ACC112 (cell line): ENCODE measurements at regions not wholly inside any gene's neighbourhood (a gene's known extent, or its start where the extent isn't known, plus 50 kb on each side); places are given as distances from the start of the nearest gene placed in this dataset.

Experiments
- H2AFZ ChIP-seq: fragments of 200-600 bp; sonication (generic); one replicate; pipeline ENCODE4 v1.6.0; 2017; ENCODE audit warnings: antibody characterized with exemption, low read length; ENCODE audit not compliant: unreplicated experiment
- H3K27ac ChIP-seq: fragments of 200-600 bp; sonication (generic); 2 replicates; pipeline ENCODE4 v1.5.1; 2014; ENCODE audit warnings: low read depth, mild to moderate bottlenecking, antibody characterized with exemption, low read length, moderate library complexity
- H3K27me3 ChIP-seq: fragments of 200-600 bp; sonication (generic); 2 replicates; pipeline ENCODE4 v1.6.1; 2014; ENCODE audit warnings: mild to moderate bottlenecking, antibody characterized with exemption, low read length, moderate library complexity, mixed read lengths; ENCODE audit not compliant: insufficient read depth
- H3K36me3 ChIP-seq: fragments of 200-600 bp; sonication (generic); 2 replicates; pipeline ENCODE4 v1.6.1; 2016; ENCODE audit warnings: mild to moderate bottlenecking, antibody characterized with exemption, low read length, moderate library complexity, mixed read lengths; ENCODE audit not compliant: insufficient read depth
- H3K4me1 ChIP-seq: fragments of 200-600 bp; sonication (generic); one replicate; pipeline ENCODE4 v1.6.1; 2016; ENCODE audit warnings: low read length, mixed read lengths; ENCODE audit not compliant: insufficient read depth, unreplicated experiment, control insufficient read depth
- H3K4me3 ChIP-seq: fragments of 200-600 bp; sonication (generic); 2 replicates; pipeline ENCODE4 v1.5.1; 2014; ENCODE audit warnings: mild to moderate bottlenecking, low read depth, low read length
- H3K79me2 ChIP-seq: fragments of 200-600 bp; sonication (generic); one replicate; pipeline ENCODE4 v1.6.0; 2016; ENCODE audit warnings: low read length; ENCODE audit not compliant: control insufficient read depth, unreplicated experiment, insufficient read depth

DNA sequence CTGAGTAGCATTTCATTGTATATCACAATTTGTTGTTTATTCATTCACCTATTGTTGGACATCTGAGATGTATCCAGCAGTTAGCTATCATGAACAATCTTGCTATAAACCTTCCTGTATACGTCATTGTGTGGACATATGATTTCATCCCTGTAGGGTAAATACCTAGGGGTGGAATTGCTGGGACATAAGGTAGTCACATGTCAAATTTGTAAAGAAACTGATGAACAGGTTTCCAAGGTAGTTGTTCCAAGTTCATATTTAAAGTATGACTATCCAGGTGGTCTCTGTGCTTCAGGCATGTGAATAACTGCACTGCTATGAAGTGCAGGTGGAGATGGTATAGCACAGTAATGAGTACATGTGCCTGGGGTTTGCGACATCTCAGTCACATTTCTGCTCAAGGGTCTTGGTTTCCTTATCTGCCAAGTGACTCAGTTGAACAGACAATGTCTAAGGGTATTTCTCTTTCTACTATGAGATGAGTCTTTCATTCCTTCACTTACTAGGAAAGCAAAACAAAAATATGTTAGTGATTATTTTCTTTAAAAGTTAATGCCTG is 229.0 kb upstream of the HES1 start:
- H3K36me3 ChIP-seq = no peaks in the 10 kb centered on the region
- H3K4me1 ChIP-seq = no peaks in the 10 kb centered on the region
- H3K79me2 ChIP-seq = no peaks in the 10 kb centered on the region
- no peak overlapping the region for H3K27ac ChIP-seq
- peaks cover 53% of the 10 kb centered on the region for H3K27me3 ChIP-seq
- no peak overlapping the region for H3K4me3 ChIP-seq
- H2AFZ ChIP-seq = no peak overlapping the region

DNA sequence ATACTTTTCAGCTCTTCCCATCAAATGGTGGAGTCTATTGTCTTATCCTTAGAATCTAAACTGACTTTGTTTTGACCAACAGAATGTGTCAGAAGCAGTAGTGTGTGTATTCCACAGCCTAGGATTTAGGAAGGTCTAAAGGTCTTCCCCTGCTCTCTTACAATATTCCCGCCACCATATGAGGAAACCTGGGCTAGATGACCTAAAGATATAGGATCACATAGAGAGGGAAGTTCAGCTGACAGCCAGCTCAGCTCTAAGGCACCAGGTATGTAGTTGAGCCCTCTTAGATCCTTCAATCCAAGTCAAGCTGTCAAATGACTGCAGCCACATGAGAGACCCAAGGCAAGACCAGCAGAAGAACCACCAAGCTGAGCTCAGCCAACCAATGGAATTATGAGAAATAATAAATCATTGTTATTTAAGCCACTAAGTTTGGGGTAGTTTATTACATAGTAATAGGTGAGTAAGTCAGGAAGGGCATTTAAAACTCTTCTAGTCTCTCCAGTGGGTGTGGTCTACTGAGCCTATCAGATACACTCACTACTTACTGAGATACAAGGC is 227.7 kb upstream of the HES1 start:
- H3K79me2 ChIP-seq = no peaks in the 10 kb centered on the region
- H3K4me3 ChIP-seq = no peak overlapping the region
- no peaks in the 10 kb centered on the region for H3K4me1 ChIP-seq

GRCh38 chr3:193909387-193909786 is 226.6 kb upstream of the HES1 start:
- H3K4me3 ChIP-seq = no peak overlapping the region
- H3K79me2 ChIP-seq = no peaks in the 10 kb centered on the region
- peaks cover 40% of the 10 kb centered on the region for H3K27me3 ChIP-seq
- no peaks in the 10 kb centered on the region for H3K36me3 ChIP-seq
- no peak overlapping the region for H3K27ac ChIP-seq
- no peak overlapping the region for H2AFZ ChIP-seq
- no peaks in the 10 kb centered on the region for H3K4me1 ChIP-seq

More for the DNA sequence above, 227.7 kb upstream of the HES1 start:
- Histone ChIP-seq H3K36me3 (no peaks in the 10 kb centered on the region), H3K27me3 (peaks cover 39% of the 10 kb centered on the region), H3K27ac (no peak overlapping the region), H2AFZ (no peak overlapping the region)

GRCh38 chr3:193910310-193910709 is 225.6 kb upstream of the HES1 start:
- Histone ChIP-seq H2AFZ (no peak overlapping the region), H3K36me3 (no peaks in the 10 kb centered on the region), H3K4me1 (no peaks in the 10 kb centered on the region), H3K4me3 (no peak overlapping the region), H3K27me3 (peaks cover 46% of the 10 kb centered on the region), H3K27ac (no peak overlapping the region), H3K79me2 (no peaks in the 10 kb centered on the region)

GRCh38 chr3:193910886-193911738 is 224.8 kb upstream of the HES1 start:
- Histone ChIP-seq H3K4me3 (no peak overlapping the region), H3K79me2 (no peaks in the 10 kb centered on the region), H3K36me3 (no peaks in the 10 kb centered on the region), H2AFZ (no peak overlapping the region), H3K4me1 (no peaks in the 10 kb centered on the region), H3K27me3 (peaks cover 52% of the 10 kb centered on the region), H3K27ac (no peak overlapping the region)

DNA sequence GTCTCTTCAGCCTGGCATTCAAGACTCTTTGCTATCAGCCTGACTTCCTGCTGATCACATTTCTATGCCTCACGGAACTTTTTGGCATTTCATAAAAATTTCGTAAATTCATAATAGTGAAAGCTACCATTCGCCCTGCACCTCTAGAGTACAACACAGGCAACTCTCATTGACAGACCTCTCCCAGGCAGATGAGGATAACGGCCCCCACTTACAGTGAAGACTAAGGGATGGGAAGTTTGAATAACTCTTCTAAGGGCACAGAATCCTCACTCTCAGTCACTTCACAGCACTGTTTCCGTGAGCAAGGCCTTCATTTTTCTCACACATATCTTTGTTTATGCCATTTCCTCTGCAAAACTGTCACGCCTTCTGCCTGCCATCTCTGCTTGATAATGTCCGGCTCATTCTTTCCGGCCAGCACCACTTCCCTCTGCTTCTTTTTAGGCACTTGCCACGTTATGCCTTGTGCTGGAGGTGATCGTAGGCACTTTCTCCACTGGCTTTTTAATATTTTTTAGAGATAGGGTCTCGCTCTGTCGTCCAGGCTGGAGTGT is 224.1 kb upstream of the HES1 start:
- Histone ChIP-seq H3K27ac (no peak overlapping the region), H3K79me2 (no peaks in the 10 kb centered on the region), H2AFZ (no peak overlapping the region), H3K36me3 (no peaks in the 10 kb centered on the region), H3K27me3 (peaks cover 47% of the 10 kb centered on the region), H3K4me1 (no peaks in the 10 kb centered on the region), H3K4me3 (no peak overlapping the region)

DNA sequence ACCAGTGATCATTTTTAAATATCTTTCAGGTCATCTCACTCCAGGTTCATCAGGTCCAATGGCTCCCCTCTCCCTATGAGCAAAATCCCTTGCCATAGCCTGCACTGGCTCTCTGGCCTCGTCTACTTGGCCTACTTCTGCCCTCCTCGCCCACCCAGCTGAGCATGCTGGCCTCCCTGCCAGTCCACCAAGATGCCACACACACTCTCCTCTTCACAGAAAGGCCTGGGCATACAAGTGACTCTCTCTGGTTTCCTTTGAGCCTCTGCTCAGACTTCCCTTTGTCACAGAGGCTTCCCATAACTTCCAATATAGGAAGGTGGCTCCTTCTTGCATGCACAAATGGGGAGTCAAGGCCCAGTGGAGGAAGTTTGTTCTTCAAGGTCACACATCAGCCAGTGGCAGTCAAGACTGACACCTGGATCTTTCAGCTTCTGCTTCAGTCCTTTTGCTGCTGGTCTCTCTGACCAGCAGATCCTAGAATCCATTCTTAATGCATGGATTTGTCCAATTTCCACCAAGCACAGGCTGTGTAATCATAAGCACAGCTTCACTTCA is 223.2 kb upstream of the HES1 start:
- Histone ChIP-seq H3K79me2 (no peaks in the 10 kb centered on the region), H3K4me3 (no peak overlapping the region), H3K36me3 (no peaks in the 10 kb centered on the region), H3K27me3 (peaks cover 43% of the 10 kb centered on the region), H2AFZ (no peak overlapping the region), H3K27ac (no peak overlapping the region), H3K4me1 (no peaks in the 10 kb centered on the region)

DNA sequence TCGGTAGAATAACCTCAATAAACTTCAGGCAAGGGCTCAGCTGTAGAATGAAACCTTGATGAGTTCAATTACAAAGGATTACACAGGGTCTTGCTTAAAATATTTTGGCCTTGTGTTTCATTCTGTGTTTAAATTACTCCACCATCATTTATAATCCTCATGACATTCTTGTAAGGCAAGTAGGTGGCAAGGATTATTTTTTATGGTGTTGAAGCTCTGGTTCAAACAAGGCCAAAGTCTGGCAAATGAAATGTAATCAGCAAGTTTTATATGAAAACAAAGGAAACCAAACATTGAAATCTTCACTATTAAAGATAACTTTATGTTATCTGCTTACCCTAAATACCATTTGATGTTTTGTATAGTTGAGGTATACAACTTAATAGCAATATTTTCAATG is 221.3 kb upstream of the HES1 start:
- no peak overlapping the region for H2AFZ ChIP-seq
- peaks cover 44% of the 10 kb centered on the region for H3K27me3 ChIP-seq
- H3K36me3 ChIP-seq = no peaks in the 10 kb centered on the region
- no peak overlapping the region for H3K4me3 ChIP-seq
- H3K79me2 ChIP-seq = no peaks in the 10 kb centered on the region
- no peaks in the 10 kb centered on the region for H3K4me1 ChIP-seq
- no peak overlapping the region for H3K27ac ChIP-seq

DNA sequence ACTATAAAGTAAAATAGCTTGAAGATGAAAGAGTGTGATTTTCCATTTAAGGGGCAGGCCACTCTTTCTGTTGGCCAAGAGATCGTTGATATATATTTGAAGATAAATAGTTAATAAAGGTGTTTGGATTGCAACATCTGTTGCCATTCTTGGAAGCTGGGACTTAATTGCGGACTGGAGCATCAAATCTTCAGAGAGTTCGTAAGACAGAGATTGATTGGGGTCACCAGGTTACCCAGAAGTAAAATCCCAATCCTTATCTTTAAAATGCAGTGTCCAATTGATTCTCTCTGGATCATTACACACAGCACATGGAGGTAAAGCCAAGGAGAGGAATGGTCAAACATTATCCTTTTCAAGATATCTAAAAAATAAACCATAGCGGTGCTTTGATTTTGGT is 220.8 kb upstream of the HES1 start:
- H2AFZ ChIP-seq = no peak overlapping the region
- no peak overlapping the region for H3K27ac ChIP-seq
- H3K36me3 ChIP-seq = no peaks in the 10 kb centered on the region
- no peak overlapping the region for H3K4me3 ChIP-seq
- no peaks in the 10 kb centered on the region for H3K4me1 ChIP-seq
- peaks cover 44% of the 10 kb centered on the region for H3K27me3 ChIP-seq
- H3K79me2 ChIP-seq = no peaks in the 10 kb centered on the region

DNA sequence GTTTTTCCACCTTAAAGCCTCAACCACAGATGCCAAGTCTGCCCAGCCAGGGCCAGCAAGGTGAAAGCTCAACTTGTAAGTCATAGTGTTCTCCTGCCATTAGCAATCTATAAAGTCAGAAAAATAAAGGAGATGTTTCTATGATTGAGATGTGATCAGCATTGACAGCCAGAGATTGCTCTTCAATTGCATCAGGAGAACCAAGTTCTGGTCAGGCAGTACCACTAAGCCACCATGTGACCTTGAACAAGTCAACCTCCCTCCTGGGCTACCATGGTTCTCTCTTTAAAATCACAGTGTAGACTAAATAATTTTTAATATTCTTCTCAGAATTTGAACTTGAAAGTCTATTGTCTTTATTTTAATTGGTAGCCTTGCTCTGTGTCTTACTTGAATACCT is 220.3 kb upstream of the HES1 start:
- H2AFZ ChIP-seq = no peak overlapping the region
- H3K27me3 ChIP-seq = peaks cover 44% of the 10 kb centered on the region
- H3K36me3 ChIP-seq = no peaks in the 10 kb centered on the region
- no peak overlapping the region for H3K27ac ChIP-seq
- no peaks in the 10 kb centered on the region for H3K4me1 ChIP-seq
- no peaks in the 10 kb centered on the region for H3K79me2 ChIP-seq
- no peak overlapping the region for H3K4me3 ChIP-seq
